ENCODE measurements at regions not wholly inside any gene's neighbourhood (a gene's known extent, or its start where the extent isn't known, plus 50 kb on each side); places are given as distances from the start of the nearest gene placed in this dataset.

- H3K9me3 ChIP-seq (ENCODE audit: control insufficient read depth in 1 of 2, insufficient read depth in 1 of 2, low read depth in 1 of 2, low read length in 2 of 2), result no peaks in the 10 kb centered on the region
- CTCF ChIA-PET, result no interaction called here
- H3K79me2 ChIP-seq (ENCODE audit: insufficient read depth, low read length), result no peaks in the 10 kb centered on the region
- no peak overlapping the region for H3K4me2 ChIP-seq (ENCODE audit: low read length)
- H2AFZ ChIP-seq (ENCODE audit: low read depth, low read length, poor library complexity, severe bottlenecking), result no peak overlapping the region
- no peaks in the 10 kb centered on the region for H3K36me3 ChIP-seq (ENCODE audit: control insufficient read depth in 1 of 2, insufficient read depth in 2 of 2, low read length in 2 of 2)
- DNase-seq (ENCODE audit: low read depth, low spot score) (no peak), ATAC-seq (no peak)
- no TSS peak for BruUV-seq (replicated peaks)
- H3K27me3 ChIP-seq (ENCODE audit: insufficient read depth, low read length), result peaks cover 24% of the 10 kb centered on the region
- intact Hi-C loops (cut with micrococcal nuclease), result loop anchor here (10.0 kb wide), 1 partner anchor 216 kb away; no protein-coding TSS in a partner anchor
- no peak for TF ChIP-seq SRF (IDR thresholded peaks at IDR 0.05; ENCODE audit: low read depth)
- no peak overlapping the region for H3K4me3 ChIP-seq (replicated peaks in 1 of 2; ENCODE audit: low read depth in 1 of 2, low read length in 2 of 2)
- H3K9me2 ChIP-seq (ENCODE audit: insufficient read depth), result no peaks in the 10 kb centered on the region
- H4K20me1 ChIP-seq (ENCODE audit: insufficient read depth), result no peaks in the 10 kb centered on the region
- no peak overlapping the region for H3K9ac ChIP-seq (ENCODE audit: low read length)
- POLR2A ChIA-PET, result no interaction called here
- RAD21 ChIA-PET (ENCODE audit: low non-redundant PET in 1 of 2, low total read pairs in 2 of 2, uncharacterized antibody in 2 of 2, unreplicated experiment in 2 of 2), result no interaction called here
- no peak overlapping the region for H3K27ac ChIP-seq (ENCODE audit: low read depth, low read length)
- no peaks in the 10 kb centered on the region for H3K4me1 ChIP-seq (ENCODE audit: control insufficient read depth in 1 of 2, insufficient read depth in 2 of 2, low read length in 2 of 2)
Measured at GRCh38 chr10:117750616-117751015, 208.1 kb downstream of the EMX2 start.

GRCh38 chr10:117751259-117751658 lies 208.7 kb downstream of the EMX2 start:
- H3K4me1 ChIP-seq (ENCODE audit: control insufficient read depth in 1 of 2, insufficient read depth in 2 of 2, low read length in 2 of 2), result no peaks in the 10 kb centered on the region
- H3K27ac ChIP-seq (ENCODE audit: low read depth, low read length), result no peak overlapping the region
- no peaks in the 10 kb centered on the region for H3K9me3 ChIP-seq (ENCODE audit: control insufficient read depth in 1 of 2, insufficient read depth in 1 of 2, low read depth in 1 of 2, low read length in 2 of 2)
- H3K4me3 ChIP-seq (replicated peaks in 1 of 2; ENCODE audit: low read depth in 1 of 2, low read length in 2 of 2), result no peak overlapping the region
- BruUV-seq (replicated peaks), result no TSS peak
- no peak for ATAC-seq
- peaks cover 22% of the 10 kb centered on the region; the same call in 1 of the 2 replicates for H3K27me3 ChIP-seq (ENCODE audit: insufficient read depth, low read length)
- no peak overlapping the region for H3K4me2 ChIP-seq (ENCODE audit: low read length)
- no peaks in the 10 kb centered on the region for H3K9me2 ChIP-seq (ENCODE audit: insufficient read depth)
- ChIA-PET POLR2A (no interaction called here), CTCF (no interaction called here), RAD21 (ENCODE audit: low non-redundant PET in 1 of 2, low total read pairs in 2 of 2, uncharacterized antibody in 2 of 2, unreplicated experiment in 2 of 2) (no interaction called here)
- intact Hi-C loops (cut with micrococcal nuclease), result loop anchor here (10.0 kb wide), 1 partner anchor 216 kb away; no protein-coding TSS in a partner anchor
- no peaks in the 10 kb centered on the region for H4K20me1 ChIP-seq (ENCODE audit: insufficient read depth)
- no peak overlapping the region for H2AFZ ChIP-seq (ENCODE audit: low read depth, low read length, poor library complexity, severe bottlenecking)
- no peaks in the 10 kb centered on the region for H3K36me3 ChIP-seq (ENCODE audit: control insufficient read depth in 1 of 2, insufficient read depth in 2 of 2, low read length in 2 of 2)
- DNase-seq (ENCODE audit: low read depth, low spot score), result no peak
- H3K9ac ChIP-seq (ENCODE audit: low read length), result no peak overlapping the region
- H3K79me2 ChIP-seq (ENCODE audit: insufficient read depth, low read length), result no peaks in the 10 kb centered on the region
- TF ChIP-seq ZFX (IDR thresholded peaks at IDR 0.05) (no peak), TCF7L2 (IDR thresholded peaks at IDR 0.05; ENCODE audit: borderline replicate concordance, extremely low read depth, insufficient read depth, insufficient read length) (no peak), YY1 (IDR thresholded peaks at IDR 0.05; ENCODE audit: extremely low read depth, insufficient replicate concordance, low read depth, low read length) (no peak), REST (IDR thresholded peaks at IDR 0.05; ENCODE audit: low read depth) (no peak), CEBPB (IDR thresholded peaks at IDR 0.05; ENCODE audit: low read depth) (no peak), EZH2 (IDR thresholded peaks at IDR 0.05) (no peak), ZNF274 (IDR thresholded peaks at IDR 0.05; ENCODE audit: low read depth, low read length) (no peak), POLR2A (IDR thresholded peaks at IDR 0.05; ENCODE audit: borderline replicate concordance, extremely low read depth, insufficient read depth, insufficient read length) (no peak), SP1 (IDR thresholded peaks at IDR 0.05; ENCODE audit: low read depth) (no peak), JUND (IDR thresholded peaks at IDR 0.05) (no peak), ZBTB33 (IDR thresholded peaks at IDR 0.05; ENCODE audit: extremely low read depth, insufficient replicate concordance, low read length) (no peak), EGR1 (IDR thresholded peaks at IDR 0.05; ENCODE audit: low read depth) (no peak), CBX3 (IDR thresholded peaks at IDR 0.05; ENCODE audit: low read depth) (no peak), EZH2phosphoT487 (IDR thresholded peaks at IDR 0.05; ENCODE audit: borderline replicate concordance) (no peak), ATF3 (IDR thresholded peaks at IDR 0.05) (no peak), FOSL1 (IDR thresholded peaks at IDR 0.05; ENCODE audit: low read depth) (no peak)
